Esophagus squamous epithelium (tissue), 5 donors: ENCODE measurements at regions not wholly inside any gene's neighbourhood (a gene's known extent, or its start where the extent isn't known, plus 50 kb on each side); places are given as distances from the start of the nearest gene placed in this dataset.
A peak's percentile ranks its signal among the peaks of the same experiment; 100 is the strongest.

Experiments used
- DNase-seq: peaks from one replicate; lab custom pipeline; 2025; lab: John Stamatoyannopoulos, UW
- H3K27ac ChIP-seq, 4 donors: fragments of 200-600 bp; sonication (generic); one replicate each; pipeline ENCODE4 v1.5.1; 2016 to 2019; ENCODE audit warnings: mild to moderate bottlenecking in 1 of 4
- H3K27me3 ChIP-seq, 4 donors: fragments of 200-600 bp; sonication (generic); 1 replicate in 3 of 4; 2 replicates in 1 of 4; pipeline versions ENCODE4 v1.5.1 to v1.6.0; 2017 to 2021; ENCODE audit warnings: antibody characterized with exemption in 1 of 4
- H3K36me3 ChIP-seq, 3 donors: fragments of 200-600 bp; sonication (generic); one replicate each; pipeline ENCODE4 v1.5.1; 2016 to 2019
- H3K4me1 ChIP-seq, 3 donors: fragments of 200-600 bp; sonication (generic); one replicate each; pipeline ENCODE4 v1.5.1; 2017 to 2019
- H3K4me3 ChIP-seq, 4 donors: fragments of 200-600 bp; sonication (generic); 1 replicate in 3 of 4; 2 replicates in 1 of 4; pipeline ENCODE4 v1.5.1; 2016 to 2019; ENCODE audit warnings: mild to moderate bottlenecking in 2 of 4, moderate library complexity in 1 of 4
- H3K9me3 ChIP-seq, 3 donors: fragments of 200-600 bp; sonication (generic); one replicate each; pipeline ENCODE4 v1.5.1; 2016 to 2019
- POLR2A ChIP-seq, 4 donors: fragments of 450-650 bp; IDR thresholded peaks; one replicate each; pipeline ENCODE4 v1.6.1; 2017; ENCODE audit warnings: antibody characterized with exemption in 4 of 4, mild to moderate bottlenecking in 4 of 4, moderate library complexity in 3 of 4
- WGBS, 2 donors: methylation state at CpG; one replicate each; pipeline ENCODE4 v1.1.5; 2018; 5-methylcytosine and 5-hydroxymethylcytosine counted together
- intact Hi-C: fragments of 100-400 bp; cut with DNase I; formaldehyde crosslinking; loops from one replicate; pipeline ENCODE4 v1.15.0; 2022
- TF ChIP-seq, protein P1 (sequence below), 6 experiments: fragments of 450-650 bp in 4 of 6; fragments of 200-600 bp in 2 of 6; sonication (generic) in 2 of 6; IDR thresholded peaks; one replicate each; pipeline ENCODE4 v1.5.1; 2016 to 2019; ENCODE audit warnings: antibody characterized with exemption in 6 of 6, mild to moderate bottlenecking in 4 of 6, moderate library complexity in 4 of 6
- donor health status: DM: yes; HTN: yes; CAD: no.

DNA sequence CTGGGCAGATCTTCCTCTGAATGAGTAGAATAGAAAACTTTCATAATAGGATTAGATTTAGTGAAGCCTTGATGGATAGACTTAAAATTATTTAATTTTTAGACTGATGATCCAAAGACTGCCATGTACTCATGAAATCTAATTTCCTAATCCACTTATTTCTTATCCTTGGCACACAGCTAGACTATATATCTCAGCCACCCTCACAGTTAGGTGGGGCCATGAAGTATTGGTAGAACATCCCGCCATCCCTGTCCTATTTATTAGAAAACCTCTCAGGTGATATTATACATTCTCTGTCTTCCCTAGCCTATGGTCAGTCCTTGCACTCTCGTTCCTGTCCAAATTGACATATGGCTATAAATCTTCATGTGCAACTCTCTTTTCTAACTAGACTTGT is 110.9 kb downstream of the FAM170A start:
- 81 to 83% methylated on average over 2 of the region's 2 CpGs for WGBS, 2 donors
- intact Hi-C loops = no loop called here
- H3K36me3 ChIP-seq = no peaks in the 10 kb centered on the region
- H3K4me3 ChIP-seq = no peak overlapping the region
- H3K9me3 ChIP-seq = no peaks in the 10 kb centered on the region
- TF ChIP-seq POLR2A (IDR thresholded peaks at IDR 0.05) = no peak
- TF ChIP-seq, protein P1, sequence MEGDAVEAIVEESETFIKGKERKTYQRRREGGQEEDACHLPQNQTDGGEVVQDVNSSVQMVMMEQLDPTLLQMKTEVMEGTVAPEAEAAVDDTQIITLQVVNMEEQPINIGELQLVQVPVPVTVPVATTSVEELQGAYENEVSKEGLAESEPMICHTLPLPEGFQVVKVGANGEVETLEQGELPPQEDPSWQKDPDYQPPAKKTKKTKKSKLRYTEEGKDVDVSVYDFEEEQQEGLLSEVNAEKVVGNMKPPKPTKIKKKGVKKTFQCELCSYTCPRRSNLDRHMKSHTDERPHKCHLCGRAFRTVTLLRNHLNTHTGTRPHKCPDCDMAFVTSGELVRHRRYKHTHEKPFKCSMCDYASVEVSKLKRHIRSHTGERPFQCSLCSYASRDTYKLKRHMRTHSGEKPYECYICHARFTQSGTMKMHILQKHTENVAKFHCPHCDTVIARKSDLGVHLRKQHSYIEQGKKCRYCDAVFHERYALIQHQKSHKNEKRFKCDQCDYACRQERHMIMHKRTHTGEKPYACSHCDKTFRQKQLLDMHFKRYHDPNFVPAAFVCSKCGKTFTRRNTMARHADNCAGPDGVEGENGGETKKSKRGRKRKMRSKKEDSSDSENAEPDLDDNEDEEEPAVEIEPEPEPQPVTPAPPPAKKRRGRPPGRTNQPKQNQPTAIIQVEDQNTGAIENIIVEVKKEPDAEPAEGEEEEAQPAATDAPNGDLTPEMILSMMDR (IDR thresholded peaks at IDR 0.05) = no peak
- no peaks in the 10 kb centered on the region for H3K27me3 ChIP-seq
- DNase-seq = no peak
- H3K27ac ChIP-seq = no peak overlapping the region
- no peaks in the 10 kb centered on the region for H3K4me1 ChIP-seq

DNA sequence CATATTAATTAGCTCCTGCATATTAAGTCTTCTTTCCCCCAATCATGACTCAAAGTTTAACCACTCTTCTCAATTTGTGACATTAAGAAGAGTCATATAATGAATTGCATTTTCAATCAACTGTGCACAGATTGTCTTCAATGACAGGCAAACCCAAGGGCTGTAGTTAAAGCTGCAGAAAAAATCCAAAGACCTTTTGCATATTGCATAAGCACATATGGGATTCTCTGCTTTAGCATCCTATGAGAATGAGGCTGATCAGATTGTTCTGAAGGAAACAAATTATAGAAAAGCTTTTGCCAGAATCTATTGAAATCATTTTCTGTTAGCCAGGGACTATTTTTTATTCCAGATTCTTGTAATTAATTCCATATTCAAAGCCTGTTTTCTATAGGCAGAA is 112.3 kb downstream of the FAM170A start:
- DNase-seq = no peak
- Histone ChIP-seq H3K27me3 (no peaks in the 10 kb centered on the region), H3K27ac (no peak overlapping the region), H3K4me3 (no peak overlapping the region), H3K9me3 (no peaks in the 10 kb centered on the region), H3K4me1 (no peaks in the 10 kb centered on the region), H3K36me3 (no peaks in the 10 kb centered on the region)
- intact Hi-C loops = no loop called here
- TF ChIP-seq POLR2A (IDR thresholded peaks at IDR 0.05) = no peak
- TF ChIP-seq, protein P1 (IDR thresholded peaks at IDR 0.05) = no peak

DNA sequence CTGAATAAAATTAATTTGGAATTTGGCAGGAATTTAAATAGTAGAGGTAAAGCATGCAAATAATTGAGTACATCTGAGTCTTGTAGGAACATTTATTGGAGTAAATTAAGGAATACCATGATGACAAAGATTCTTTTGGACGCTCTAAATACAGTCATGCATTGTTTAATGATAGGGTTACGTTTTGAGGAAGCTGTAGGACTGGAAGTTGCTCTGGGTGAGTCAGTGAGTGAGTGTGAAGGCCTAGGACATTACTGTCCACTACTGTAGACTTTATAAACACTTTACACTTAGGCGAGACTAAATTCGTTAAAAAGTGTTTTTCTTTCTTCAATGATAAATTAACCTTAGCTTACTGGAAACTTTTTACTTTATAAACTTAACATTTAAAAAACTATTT is 113.0 kb downstream of the FAM170A start:
- TF ChIP-seq, protein P1 (IDR thresholded peaks at IDR 0.05) = no peak
- TF ChIP-seq POLR2A (IDR thresholded peaks at IDR 0.05) = no peak
- intact Hi-C loops = no loop called here
- Histone ChIP-seq H3K4me1 (no peaks in the 10 kb centered on the region), H3K27ac (no peak overlapping the region), H3K4me3 (no peak overlapping the region), H3K27me3 (no peaks in the 10 kb centered on the region), H3K9me3 (no peaks in the 10 kb centered on the region), H3K36me3 (no peaks in the 10 kb centered on the region)
- no peak for DNase-seq
- 46 to 59% methylated on average over 4 of the region's 4 CpGs for WGBS, 2 donors

DNA sequence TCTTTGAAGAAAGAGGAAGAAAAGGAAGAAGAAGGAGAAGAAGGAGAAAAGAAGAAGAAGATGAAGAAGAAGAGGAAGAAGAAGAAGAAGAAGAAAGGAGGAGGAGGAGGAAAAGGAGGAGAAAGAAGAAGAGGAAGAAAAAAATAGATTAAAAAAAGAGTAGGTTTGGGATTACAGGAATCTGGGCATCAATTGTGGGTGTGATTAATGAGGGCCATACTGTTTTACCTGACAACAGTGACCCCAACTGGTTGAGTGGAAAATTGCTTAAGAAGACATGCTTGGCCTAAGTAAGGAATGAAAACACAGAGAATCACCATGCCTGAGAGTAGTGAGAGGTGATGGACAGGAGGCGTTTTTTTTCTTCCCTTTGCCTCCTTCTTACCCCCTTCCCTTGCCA is 114.6 kb downstream of the FAM170A start:
- no peaks in the 10 kb centered on the region for H3K36me3 ChIP-seq
- no peak for DNase-seq
- intact Hi-C loops = no loop called here
- no peaks in the 10 kb centered on the region for H3K9me3 ChIP-seq
- no peak for TF ChIP-seq POLR2A (IDR thresholded peaks at IDR 0.05)
- TF ChIP-seq, protein P1 (IDR thresholded peaks at IDR 0.05) = peak in 3 of 6 experiments; percentile 23 to 47 (median 43)
- no peaks in the 10 kb centered on the region for H3K27me3 ChIP-seq
- 9 to 12% methylated on average over 1 of the region's 1 CpG for WGBS, 2 donors
- no peaks in the 10 kb centered on the region for H3K4me1 ChIP-seq
- H3K27ac ChIP-seq = no peak overlapping the region
- H3K4me3 ChIP-seq = no peak overlapping the region

DNA sequence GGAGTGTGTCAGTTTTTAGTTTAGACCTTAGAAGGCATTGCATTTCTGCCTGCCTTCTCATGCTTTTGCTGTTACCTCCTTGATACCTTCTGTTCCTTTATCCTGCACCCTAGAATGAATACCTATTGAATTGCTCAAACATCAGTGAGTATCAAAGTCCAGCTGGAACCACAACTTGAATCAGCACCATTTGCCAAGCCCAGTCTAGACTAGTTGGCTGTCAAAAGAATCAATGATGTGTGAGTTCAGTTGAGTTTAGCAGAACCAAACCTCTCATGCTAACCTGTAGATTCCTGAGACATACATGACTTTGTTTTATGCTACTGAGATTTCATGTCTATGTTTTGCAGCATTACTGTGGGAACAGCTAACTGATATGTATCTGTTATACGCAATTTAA is 116.6 kb downstream of the FAM170A start:
- Histone ChIP-seq H3K9me3 (no peaks in the 10 kb centered on the region), H3K27ac (no peak overlapping the region), H3K36me3 (no peaks in the 10 kb centered on the region), H3K4me3 (no peak overlapping the region), H3K27me3 (no peaks in the 10 kb centered on the region), H3K4me1 (no peaks in the 10 kb centered on the region)
- no peak for DNase-seq
- WGBS, 2 donors = 91 to 100% methylated on average over 1 of the region's 1 CpG
- TF ChIP-seq POLR2A (IDR thresholded peaks at IDR 0.05) = no peak
- TF ChIP-seq, protein P1 (IDR thresholded peaks at IDR 0.05) = no peak
- intact Hi-C loops = no loop called here
